HFFc6 (cell line): ENCODE measurements at regions not wholly inside any gene's neighbourhood (a gene's known extent, or its start where the extent isn't known, plus 50 kb on each side); places are given as distances from the start of the nearest gene placed in this dataset.

Experiments
- DNase-seq: peaks from one replicate; pipeline ENCODE4 v3.0.0-alpha.2; 2018
- H3K27ac Mint-ChIP-seq: 2 replicates; pipeline ENCODE4 v1.8.0; 2020; ENCODE audit warnings: mild to moderate bottlenecking, mixed read lengths
- H3K27me3 Mint-ChIP-seq: 2 replicates; pipeline ENCODE4 v1.8.0; 2021; ENCODE audit warnings: mild to moderate bottlenecking, moderate library complexity, mixed read lengths; ENCODE audit not compliant: insufficient read depth
- H3K36me3 Mint-ChIP-seq: 2 replicates; pipeline ENCODE4 v1.8.0; 2021; ENCODE audit warnings: low read depth, mixed read lengths
- H3K4me1 Mint-ChIP-seq: 2 replicates; pipeline ENCODE4 v1.8.0; 2020; ENCODE audit warnings: low read depth, mixed read lengths
- H3K4me3 Mint-ChIP-seq: 2 replicates; pipeline ENCODE4 v1.8.0; 2020; ENCODE audit warnings: mild to moderate bottlenecking, moderate library complexity, mixed read lengths
- H3K9me3 Mint-ChIP-seq: 2 replicates; pipeline ENCODE4 v1.8.0; 2020; ENCODE audit warnings: mild to moderate bottlenecking, mixed read lengths
- TF ChIP-seq, protein P1 (sequence below): fragments of 200-600 bp; sonication (generic); IDR thresholded peaks from 2 replicates; pipeline ENCODE4 v1.5.0; 2021; ENCODE audit warnings: antibody characterized with exemption, mild to moderate bottlenecking

DNA sequence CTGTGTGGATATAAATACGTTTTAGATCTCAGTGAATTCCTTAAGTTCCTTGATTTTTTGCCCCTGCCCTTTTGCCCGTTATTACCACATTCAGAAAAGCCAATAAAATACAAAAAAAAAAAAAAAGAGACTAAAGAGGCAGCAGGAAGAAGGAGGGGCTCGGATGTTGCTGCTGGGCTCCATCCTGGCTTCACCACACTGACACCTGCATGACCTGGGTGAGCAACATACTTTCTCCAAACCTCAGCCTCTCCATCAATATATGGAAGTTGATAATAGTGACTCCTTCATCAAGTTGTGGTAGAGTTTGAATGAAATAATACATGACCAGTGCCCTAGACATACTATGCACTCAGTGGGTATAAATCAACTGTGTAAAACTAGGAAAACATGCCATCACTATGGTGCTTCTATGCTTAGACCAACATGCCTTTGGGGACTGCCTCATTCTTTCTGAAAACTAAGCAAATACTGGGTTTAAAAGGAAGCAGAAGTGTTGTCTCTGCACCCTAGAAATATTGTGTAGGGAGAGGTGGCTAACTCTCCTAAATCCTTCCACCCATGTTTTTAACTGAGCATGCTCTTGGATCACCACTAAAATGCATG is 243.0 kb downstream of the PIK3R1 start:
- Mint-ChIP-seq H3K27ac (no peak overlapping the region), H3K36me3 (no peaks in the 10 kb centered on the region), H3K9me3 (no peaks in the 10 kb centered on the region), H3K27me3 (no peaks in the 10 kb centered on the region), H3K4me1 (peaks cover 68% of the 10 kb centered on the region), H3K4me3 (no peak overlapping the region)
- TF ChIP-seq, protein P1, sequence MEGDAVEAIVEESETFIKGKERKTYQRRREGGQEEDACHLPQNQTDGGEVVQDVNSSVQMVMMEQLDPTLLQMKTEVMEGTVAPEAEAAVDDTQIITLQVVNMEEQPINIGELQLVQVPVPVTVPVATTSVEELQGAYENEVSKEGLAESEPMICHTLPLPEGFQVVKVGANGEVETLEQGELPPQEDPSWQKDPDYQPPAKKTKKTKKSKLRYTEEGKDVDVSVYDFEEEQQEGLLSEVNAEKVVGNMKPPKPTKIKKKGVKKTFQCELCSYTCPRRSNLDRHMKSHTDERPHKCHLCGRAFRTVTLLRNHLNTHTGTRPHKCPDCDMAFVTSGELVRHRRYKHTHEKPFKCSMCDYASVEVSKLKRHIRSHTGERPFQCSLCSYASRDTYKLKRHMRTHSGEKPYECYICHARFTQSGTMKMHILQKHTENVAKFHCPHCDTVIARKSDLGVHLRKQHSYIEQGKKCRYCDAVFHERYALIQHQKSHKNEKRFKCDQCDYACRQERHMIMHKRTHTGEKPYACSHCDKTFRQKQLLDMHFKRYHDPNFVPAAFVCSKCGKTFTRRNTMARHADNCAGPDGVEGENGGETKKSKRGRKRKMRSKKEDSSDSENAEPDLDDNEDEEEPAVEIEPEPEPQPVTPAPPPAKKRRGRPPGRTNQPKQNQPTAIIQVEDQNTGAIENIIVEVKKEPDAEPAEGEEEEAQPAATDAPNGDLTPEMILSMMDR, result no peak
- DNase-seq, result no peak

- no peaks in the 10 kb centered on the region for H3K36me3 Mint-ChIP-seq
- peaks cover 61% of the 10 kb centered on the region for H3K4me1 Mint-ChIP-seq
- no peak overlapping the region for H3K4me3 Mint-ChIP-seq
- DNase-seq, result no peak
- H3K27ac Mint-ChIP-seq, result no peak overlapping the region
- no peaks in the 10 kb centered on the region for H3K9me3 Mint-ChIP-seq
- TF ChIP-seq, protein P1, result no peak
- no peaks in the 10 kb centered on the region for H3K27me3 Mint-ChIP-seq
These were observed 243.7 kb downstream of the PIK3R1 start for GRCh38 chr5:68459093-68459809.

GRCh38 chr5:68459810-68460139 is 244.2 kb downstream of the PIK3R1 start:
- H3K9me3 Mint-ChIP-seq, result no peaks in the 10 kb centered on the region
- no peaks in the 10 kb centered on the region for H3K27me3 Mint-ChIP-seq
- H3K36me3 Mint-ChIP-seq, result no peaks in the 10 kb centered on the region
- no peak for DNase-seq
- TF ChIP-seq, protein P1, result no peak
- H3K27ac Mint-ChIP-seq, result no peak overlapping the region
- no peak overlapping the region for H3K4me3 Mint-ChIP-seq
- peaks cover 56% of the 10 kb centered on the region for H3K4me1 Mint-ChIP-seq

- Mint-ChIP-seq H3K27ac (no peak overlapping the region), H3K4me1 (peaks cover 51% of the 10 kb centered on the region), H3K9me3 (no peaks in the 10 kb centered on the region), H3K27me3 (no peaks in the 10 kb centered on the region), H3K36me3 (no peaks in the 10 kb centered on the region), H3K4me3 (no peak overlapping the region)
- peak; percentile 62 for DNase-seq
- TF ChIP-seq, protein P1, result peak; percentile 90
These were observed 244.7 kb downstream of the PIK3R1 start for GRCh38 chr5:68460147-68460798.

DNA sequence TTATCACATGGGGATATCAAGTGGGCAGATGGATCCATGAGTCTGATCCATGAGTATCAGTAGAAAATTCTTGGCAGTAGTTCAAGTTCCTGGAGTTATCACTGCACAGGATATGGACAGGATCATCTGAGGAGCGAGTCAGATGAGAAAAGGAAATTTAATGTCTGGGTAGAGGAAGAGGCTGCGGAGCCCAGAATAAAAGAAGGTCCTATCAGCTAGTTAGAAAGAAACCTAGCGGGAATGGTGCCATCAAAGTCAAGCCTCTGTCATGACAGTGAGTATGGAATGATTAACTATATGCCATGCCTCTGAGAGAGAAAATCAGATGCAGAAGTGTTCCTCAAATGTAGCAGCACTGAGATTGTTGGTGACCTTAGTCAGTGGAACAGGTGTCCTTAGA is 248.1 kb downstream of the PIK3R1 start:
- Mint-ChIP-seq H3K27me3 (no peaks in the 10 kb centered on the region), H3K4me3 (no peak overlapping the region), H3K36me3 (no peaks in the 10 kb centered on the region), H3K4me1 (peaks cover 17% of the 10 kb centered on the region), H3K27ac (no peak overlapping the region), H3K9me3 (no peaks in the 10 kb centered on the region)
- TF ChIP-seq, protein P1, result no peak
- DNase-seq, result no peak
